Osteocyte (in vitro differentiated cells): ENCODE measurements at regions not wholly inside any gene's neighbourhood (a gene's known extent, or its start where the extent isn't known, plus 50 kb on each side); places are given as distances from the start of the nearest gene placed in this dataset.
A peak's percentile ranks its signal among the peaks of the same experiment; 100 is the strongest.

ENCODE experiments used
- DNase-seq: peaks from one replicate; pipeline ENCODE4 v3.0.0; 2021; ENCODE audit warnings: mixed read lengths; ENCODE audit not compliant: unreplicated experiment; ENCODE audit errors: extremely low spot score
- H3K27ac Mint-ChIP-seq: one replicate; pipeline ENCODE4 v1.8.0; 2021; ENCODE audit warnings: mild to moderate bottlenecking, mixed read lengths; ENCODE audit not compliant: unreplicated experiment
- H3K27me3 Mint-ChIP-seq: one replicate; pipeline ENCODE4 v1.8.0; 2021; ENCODE audit warnings: mixed read lengths; ENCODE audit not compliant: unreplicated experiment
- H3K36me3 Mint-ChIP-seq: one replicate; pipeline ENCODE4 v1.8.0; 2021; ENCODE audit warnings: mixed read lengths; ENCODE audit not compliant: unreplicated experiment
- H3K4me1 Mint-ChIP-seq: one replicate; pipeline ENCODE4 v1.8.0; 2021; ENCODE audit warnings: mixed read lengths; ENCODE audit not compliant: unreplicated experiment
- H3K4me3 Mint-ChIP-seq: one replicate; pipeline ENCODE4 v1.8.0; 2021; ENCODE audit warnings: mild to moderate bottlenecking, moderate library complexity, mixed read lengths; ENCODE audit not compliant: unreplicated experiment
- H3K9me3 Mint-ChIP-seq: one replicate; pipeline ENCODE4 v1.8.0; 2021; ENCODE audit warnings: mixed read lengths; ENCODE audit not compliant: unreplicated experiment
- TF ChIP-seq, protein P1 (sequence below): fragments of 200-600 bp; sonication (generic); IDR thresholded peaks from 2 replicates; pipeline ENCODE4 v1.5.0; 2021; ENCODE audit warnings: antibody characterized with exemption, mild to moderate bottlenecking, moderate library complexity

DNA sequence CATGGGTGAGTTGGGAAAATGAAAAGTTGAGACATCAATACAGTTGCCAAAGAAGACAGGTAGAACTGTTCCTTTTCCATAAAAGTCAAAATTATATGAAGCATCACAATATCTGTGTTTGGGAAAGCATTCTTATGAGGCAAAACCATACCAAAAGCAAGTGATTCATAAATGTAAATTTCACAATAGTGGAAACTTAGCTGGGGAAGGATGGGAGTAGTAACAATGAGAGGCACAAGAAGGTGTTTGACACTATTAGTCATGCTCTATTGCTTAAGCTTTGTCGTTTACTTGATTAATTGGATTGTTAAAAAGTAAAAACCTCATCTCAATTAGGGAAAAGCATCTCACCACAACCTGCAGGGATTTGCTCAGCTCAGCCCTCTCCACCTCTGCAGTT, 240.2 kb downstream of the C7orf25 start:
- Mint-ChIP-seq H3K4me3 (no peak overlapping the region), H3K4me1 (no peaks in the 10 kb centered on the region), H3K27me3 (peaks cover 23% of the 10 kb centered on the region), H3K9me3 (peaks cover 12% of the 10 kb centered on the region), H3K27ac (no peak overlapping the region), H3K36me3 (peaks cover 3% of the 10 kb centered on the region)
- TF ChIP-seq, protein P1, sequence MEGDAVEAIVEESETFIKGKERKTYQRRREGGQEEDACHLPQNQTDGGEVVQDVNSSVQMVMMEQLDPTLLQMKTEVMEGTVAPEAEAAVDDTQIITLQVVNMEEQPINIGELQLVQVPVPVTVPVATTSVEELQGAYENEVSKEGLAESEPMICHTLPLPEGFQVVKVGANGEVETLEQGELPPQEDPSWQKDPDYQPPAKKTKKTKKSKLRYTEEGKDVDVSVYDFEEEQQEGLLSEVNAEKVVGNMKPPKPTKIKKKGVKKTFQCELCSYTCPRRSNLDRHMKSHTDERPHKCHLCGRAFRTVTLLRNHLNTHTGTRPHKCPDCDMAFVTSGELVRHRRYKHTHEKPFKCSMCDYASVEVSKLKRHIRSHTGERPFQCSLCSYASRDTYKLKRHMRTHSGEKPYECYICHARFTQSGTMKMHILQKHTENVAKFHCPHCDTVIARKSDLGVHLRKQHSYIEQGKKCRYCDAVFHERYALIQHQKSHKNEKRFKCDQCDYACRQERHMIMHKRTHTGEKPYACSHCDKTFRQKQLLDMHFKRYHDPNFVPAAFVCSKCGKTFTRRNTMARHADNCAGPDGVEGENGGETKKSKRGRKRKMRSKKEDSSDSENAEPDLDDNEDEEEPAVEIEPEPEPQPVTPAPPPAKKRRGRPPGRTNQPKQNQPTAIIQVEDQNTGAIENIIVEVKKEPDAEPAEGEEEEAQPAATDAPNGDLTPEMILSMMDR: no peak
- no peak for DNase-seq

DNA sequence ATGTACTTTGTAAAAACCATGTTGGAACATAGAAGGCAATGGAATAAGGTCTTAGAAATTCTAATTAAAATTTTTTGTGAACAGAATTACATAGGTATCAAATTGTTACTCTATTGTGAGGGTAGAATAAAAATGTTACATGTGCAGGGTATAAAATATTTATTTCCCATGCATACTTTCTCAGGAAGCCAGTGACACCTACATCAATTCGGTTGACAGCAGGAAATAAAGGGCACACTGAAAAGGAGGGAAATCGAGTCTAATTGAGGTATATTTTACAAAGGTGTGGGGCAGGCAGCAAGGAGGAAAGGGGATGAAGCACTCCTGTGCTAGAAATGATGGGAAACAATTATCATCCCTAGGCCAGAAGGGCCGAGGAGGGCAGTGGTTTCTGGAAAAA, 244.9 kb downstream of the C7orf25 start:
- H3K4me3 Mint-ChIP-seq: no peak overlapping the region
- H3K4me1 Mint-ChIP-seq: no peaks in the 10 kb centered on the region
- peaks cover 28% of the 10 kb centered on the region for H3K9me3 Mint-ChIP-seq
- TF ChIP-seq, protein P1: no peak
- H3K36me3 Mint-ChIP-seq: peaks cover 3% of the 10 kb centered on the region
- no peak for DNase-seq
- H3K27me3 Mint-ChIP-seq: peaks cover 28% of the 10 kb centered on the region
- H3K27ac Mint-ChIP-seq: no peak overlapping the region

DNA sequence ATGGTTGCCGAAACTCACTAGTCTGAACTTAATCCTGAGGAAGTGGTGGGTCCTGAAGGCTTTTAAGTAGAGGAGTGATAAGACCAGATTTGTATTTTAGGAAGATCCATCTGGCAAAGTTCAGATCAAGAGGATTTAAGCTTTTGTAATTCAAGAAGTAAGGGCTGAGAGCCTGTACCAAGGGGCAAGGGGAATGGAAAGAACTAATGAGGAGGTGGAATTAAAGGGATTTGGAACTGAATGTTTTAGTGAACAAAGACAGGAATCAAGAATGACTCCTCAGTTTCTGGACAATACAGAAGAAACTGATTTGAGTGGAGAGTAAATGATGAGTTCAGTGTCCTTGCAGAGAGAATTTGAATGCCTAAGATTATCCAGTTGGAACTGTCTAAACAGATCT, 249.0 kb downstream of the C7orf25 start:
- Mint-ChIP-seq H3K27ac (no peak overlapping the region), H3K36me3 (peaks cover 3% of the 10 kb centered on the region), H3K4me1 (no peaks in the 10 kb centered on the region), H3K27me3 (peaks cover 23% of the 10 kb centered on the region), H3K9me3 (peaks cover 31% of the 10 kb centered on the region), H3K4me3 (no peak overlapping the region)
- TF ChIP-seq, protein P1: no peak
- no peak for DNase-seq

DNA sequence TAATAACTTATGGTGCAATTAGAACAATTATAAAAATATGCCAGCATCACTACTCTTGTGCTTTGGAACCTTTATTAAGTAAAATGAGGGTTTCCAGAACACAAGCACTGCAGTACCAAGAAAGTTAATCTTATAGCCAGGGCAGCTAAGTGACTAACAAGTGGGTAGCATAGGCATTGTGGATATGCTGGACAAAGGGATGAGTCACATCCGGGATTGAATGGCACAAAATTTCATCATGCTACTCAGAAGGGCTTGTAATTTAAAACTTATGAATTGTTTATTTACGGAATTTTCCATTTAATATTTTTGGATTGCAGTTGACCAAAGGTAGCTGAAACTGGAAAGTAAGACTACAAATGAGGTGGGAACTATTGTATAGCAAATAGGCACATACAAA, 250.6 kb downstream of the C7orf25 start:
- no peak overlapping the region for H3K4me3 Mint-ChIP-seq
- DNase-seq: no peak
- peaks cover 16% of the 10 kb centered on the region for H3K9me3 Mint-ChIP-seq
- peak overlapping the region; percentile 29 for H3K27ac Mint-ChIP-seq
- H3K4me1 Mint-ChIP-seq: no peaks in the 10 kb centered on the region
- no peaks in the 10 kb centered on the region for H3K36me3 Mint-ChIP-seq
- peaks cover 25% of the 10 kb centered on the region for H3K27me3 Mint-ChIP-seq
- TF ChIP-seq, protein P1: no peak

DNA sequence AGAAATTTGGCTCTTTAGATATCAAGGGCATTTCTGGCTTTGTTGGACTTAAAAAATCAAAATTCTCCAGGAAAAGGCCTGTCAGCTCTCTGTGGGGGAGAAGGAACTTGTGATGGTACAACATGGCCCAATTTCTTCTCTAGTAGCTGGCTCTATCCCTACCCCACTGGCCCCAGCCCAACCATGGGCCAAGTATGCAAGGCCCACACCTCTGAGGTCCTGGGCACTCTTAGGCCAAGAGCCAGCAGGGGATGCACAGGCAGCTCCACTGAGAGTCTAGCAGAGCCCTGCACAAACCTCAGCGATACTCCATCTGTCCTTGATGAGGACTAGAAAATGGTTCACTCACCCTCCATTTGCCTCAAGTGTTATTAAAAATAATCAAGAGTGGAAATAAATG, 261.2 kb downstream of the C7orf25 start:
- H3K27ac Mint-ChIP-seq: no peak overlapping the region
- peaks cover 2% of the 10 kb centered on the region for H3K9me3 Mint-ChIP-seq
- H3K36me3 Mint-ChIP-seq: peaks cover 3% of the 10 kb centered on the region
- no peak for DNase-seq
- no peaks in the 10 kb centered on the region for H3K4me1 Mint-ChIP-seq
- H3K4me3 Mint-ChIP-seq: no peak overlapping the region
- H3K27me3 Mint-ChIP-seq: peaks cover 39% of the 10 kb centered on the region
- TF ChIP-seq, protein P1: no peak
